GM12892 (cell line): ENCODE measurements at regions not wholly inside any gene's neighbourhood (a gene's known extent, or its start where the extent isn't known, plus 50 kb on each side); places are given as distances from the start of the nearest gene placed in this dataset.

Experiments used
- POLR2A ChIP-seq: IDR thresholded peaks from 2 replicates; pipeline ENCODE4 v1.6.1; 2011; ENCODE audit warnings: low read depth, low read length, control low read depth
- POLR2AphosphoS5 ChIP-seq: IDR thresholded peaks from 2 replicates; pipeline ENCODE4 v1.6.1; 2011; ENCODE audit warnings: low read depth, low read length, control low read depth

GRCh38 chr3:118791246-118791645 lies 243.4 kb downstream of the IGSF11 start:
- no peak for TF ChIP-seq POLR2AphosphoS5
- no peak for TF ChIP-seq POLR2A
